ENCODE measurements at regions not wholly inside any gene's neighbourhood (a gene's known extent, or its start where the extent isn't known, plus 50 kb on each side); places are given as distances from the start of the nearest gene placed in this dataset.

- Mint-ChIP-seq H3K4me1 (ENCODE audit: low read depth, unreplicated experiment) (no peaks in the 10 kb centered on the region), H3K36me3 (ENCODE audit: insufficient read depth, unreplicated experiment) (no peaks in the 10 kb centered on the region), H3K27ac (ENCODE audit: unreplicated experiment) (no peak overlapping the region), H3K27me3 (ENCODE audit: insufficient read depth, unreplicated experiment) (peaks cover 8% of the 10 kb centered on the region), H3K4me3 (ENCODE audit: unreplicated experiment) (no peak overlapping the region), H3K9me3 (ENCODE audit: unreplicated experiment) (no peaks in the 10 kb centered on the region)
- H3K4me3 ChIP-seq (ENCODE audit: low read depth, low read length) = no peak overlapping the region
- no peaks in the 10 kb centered on the region for H3K4me1 ChIP-seq
- TF ChIP-seq CTCF (IDR thresholded peaks at IDR 0.05; ENCODE audit: insufficient read depth in 1 of 2, low read depth in 1 of 2, low read length in 1 of 2, severe bottlenecking in 1 of 2, unreplicated experiment in 1 of 2) = no peak
- no peaks in the 10 kb centered on the region for H3K36me3 ChIP-seq (ENCODE audit: control insufficient read depth, insufficient read depth, low read length)
- no peaks in the 10 kb centered on the region for H3K27me3 ChIP-seq (replicated peaks; ENCODE audit: control insufficient read depth, insufficient read depth, low read length)
- CTCF ChIA-PET = no interaction called here
- no TSS peak for BruUV-seq (replicated peaks)
- no peaks in the 10 kb centered on the region for H3K9me3 ChIP-seq
- intact Hi-C loops (cut with micrococcal nuclease; ENCODE audit: unreplicated experiment) = loop anchor here (1.0 kb wide), 1 partner anchor 267 kb away; no protein-coding TSS in a partner anchor
- DNase-seq = no peak
- POLR2A ChIA-PET = no interaction called here
Measured at GRCh38 chr4:181261279-181261678, 981.9 kb upstream of the TENM3 start.

GRCh38 chr4:181264893-181265292 lies 978.3 kb upstream of the TENM3 start:
- Mint-ChIP-seq H3K36me3 (ENCODE audit: insufficient read depth, unreplicated experiment) (no peaks in the 10 kb centered on the region), H3K4me3 (ENCODE audit: unreplicated experiment) (no peak overlapping the region), H3K27me3 (ENCODE audit: insufficient read depth, unreplicated experiment) (peaks cover 8% of the 10 kb centered on the region), H3K9me3 (ENCODE audit: unreplicated experiment) (no peaks in the 10 kb centered on the region), H3K4me1 (ENCODE audit: low read depth, unreplicated experiment) (no peaks in the 10 kb centered on the region), H3K27ac (ENCODE audit: unreplicated experiment) (no peak overlapping the region)
- ChIA-PET CTCF (no interaction called here), POLR2A (no interaction called here)
- Histone ChIP-seq H3K36me3 (ENCODE audit: control insufficient read depth, insufficient read depth, low read length) (no peaks in the 10 kb centered on the region), H3K4me3 (ENCODE audit: low read depth, low read length) (no peak overlapping the region), H3K27me3 (replicated peaks; ENCODE audit: control insufficient read depth, insufficient read depth, low read length) (no peaks in the 10 kb centered on the region), H3K4me1 (no peaks in the 10 kb centered on the region), H3K9me3 (no peaks in the 10 kb centered on the region)
- intact Hi-C loops (cut with micrococcal nuclease; ENCODE audit: unreplicated experiment) = no loop called here
- no peak for TF ChIP-seq CTCF (IDR thresholded peaks at IDR 0.05; ENCODE audit: insufficient read depth in 1 of 2, low read depth in 1 of 2, low read length in 1 of 2, severe bottlenecking in 1 of 2, unreplicated experiment in 1 of 2)
- no TSS peak for BruUV-seq (replicated peaks)
- no peak for DNase-seq

GRCh38 chr4:181265370-181265769 lies 977.8 kb upstream of the TENM3 start:
- H3K27ac Mint-ChIP-seq (ENCODE audit: unreplicated experiment) = no peak overlapping the region
- no peak for TF ChIP-seq CTCF (IDR thresholded peaks at IDR 0.05; ENCODE audit: insufficient read depth in 1 of 2, low read depth in 1 of 2, low read length in 1 of 2, severe bottlenecking in 1 of 2, unreplicated experiment in 1 of 2)
- no peaks in the 10 kb centered on the region for H3K9me3 ChIP-seq
- no peaks in the 10 kb centered on the region for H3K9me3 Mint-ChIP-seq (ENCODE audit: unreplicated experiment)
- POLR2A ChIA-PET = no interaction called here
- H3K27me3 ChIP-seq (replicated peaks; ENCODE audit: control insufficient read depth, insufficient read depth, low read length) = no peaks in the 10 kb centered on the region
- intact Hi-C loops (cut with micrococcal nuclease; ENCODE audit: unreplicated experiment) = no loop called here
- no peaks in the 10 kb centered on the region for H3K36me3 Mint-ChIP-seq (ENCODE audit: insufficient read depth, unreplicated experiment)
- CTCF ChIA-PET = no interaction called here
- H3K36me3 ChIP-seq (ENCODE audit: control insufficient read depth, insufficient read depth, low read length) = no peaks in the 10 kb centered on the region
- H3K4me3 ChIP-seq (ENCODE audit: low read depth, low read length) = no peak overlapping the region
- no peak for DNase-seq
- no TSS peak for BruUV-seq (replicated peaks)
- H3K4me1 ChIP-seq = no peaks in the 10 kb centered on the region
- peaks cover 8% of the 10 kb centered on the region for H3K27me3 Mint-ChIP-seq (ENCODE audit: insufficient read depth, unreplicated experiment)
- H3K4me3 Mint-ChIP-seq (ENCODE audit: unreplicated experiment) = no peak overlapping the region
- no peaks in the 10 kb centered on the region for H3K4me1 Mint-ChIP-seq (ENCODE audit: low read depth, unreplicated experiment)

Measured in Caco-2 (cell line).